Psoas muscle (tissue), 7 donors: ENCODE measurements at regions not wholly inside any gene's neighbourhood (a gene's known extent, or its start where the extent isn't known, plus 50 kb on each side); places are given as distances from the start of the nearest gene placed in this dataset.
"Not testable (repeated sequence)": the region's sequence is repeated elsewhere in the genome, so short reads cannot be mapped to it uniquely, and the experiment has no call there.

Experiments
- ATAC-seq, 4 donors: fragments of 200-7000 bp; cut with Tn5 transposase; one replicate each; pipeline ENCODE4 v1.9.1; 2020; ENCODE audit warnings: moderate library complexity in 3 of 4, mild to moderate bottlenecking in 2 of 4
- DNase-seq, 2 donors: peaks; one replicate each; pipeline ENCODE4 v3.0.0-alpha.2; 2020
- H3K27ac ChIP-seq: fragments of 200-600 bp; one replicate; pipeline ENCODE4 v1.8.0; 2022
- H3K27me3 ChIP-seq, 3 donors: fragments of 200-600 bp in 1 of 3; one replicate each; pipeline versions ENCODE4 v1.6.1 to v1.8.0; 2013 to 2022; ENCODE audit warnings: low read length in 2 of 3, mild to moderate bottlenecking in 2 of 3, moderate library complexity in 1 of 3; ENCODE audit not compliant: insufficient read depth in 3 of 3
- H3K36me3 ChIP-seq, 2 donors: fragments of 200-600 bp in 1 of 2; one replicate each; pipeline versions ENCODE4 v1.6.1 to v1.8.0; 2013 to 2022; ENCODE audit warnings: low read depth in 1 of 2, mild to moderate bottlenecking in 1 of 2, moderate library complexity in 1 of 2; ENCODE audit not compliant: insufficient read depth in 1 of 2
- H3K4me1 ChIP-seq: fragments of 200-600 bp; one replicate; pipeline ENCODE4 v1.8.0; 2022
- H3K4me3 ChIP-seq: fragments of 200-600 bp; one replicate; pipeline ENCODE4 v1.8.0; 2022; ENCODE audit warnings: mild to moderate bottlenecking
- H3K9me3 ChIP-seq: fragments of 200-600 bp; one replicate; pipeline ENCODE4 v1.8.0; 2022
- WGBS, 3 donors: extraction: QIAGEN DNeasy Blood & Tissue Kit; methylation state at CpG; one replicate each; pipeline versions ENCODE4 v1.1.6 to v1.1.7; 2013; 5-methylcytosine and 5-hydroxymethylcytosine counted together
- intact Hi-C, 2 donors: fragments of 100-400 bp; cut with DNase I; formaldehyde crosslinking; loops; one replicate each; pipeline versions ENCODE4 v1.11.0 to v1.14.2; 2022
- TF ChIP-seq, protein P1 (sequence below): fragments of 200-600 bp; IDR thresholded peaks from one replicate; pipeline ENCODE4 v1.8.0; 2022; ENCODE audit warnings: antibody characterized with exemption
- donor health status: healthy with polysubstance abuse.
- donor health status: DM: no; HTN: no; CAD: no; lungs with moderate emphysema.
- donor health status: Bipolar disorder and iron deficiency.
- donor health status: healthy.
- donor health status: DM: yes; HTN: yes; CAD: no.
- donor health status: DM: no; HTN: no; CAD: no.
- donor health status: DM: yes; HTN: yes; CAD: no.

DNA sequence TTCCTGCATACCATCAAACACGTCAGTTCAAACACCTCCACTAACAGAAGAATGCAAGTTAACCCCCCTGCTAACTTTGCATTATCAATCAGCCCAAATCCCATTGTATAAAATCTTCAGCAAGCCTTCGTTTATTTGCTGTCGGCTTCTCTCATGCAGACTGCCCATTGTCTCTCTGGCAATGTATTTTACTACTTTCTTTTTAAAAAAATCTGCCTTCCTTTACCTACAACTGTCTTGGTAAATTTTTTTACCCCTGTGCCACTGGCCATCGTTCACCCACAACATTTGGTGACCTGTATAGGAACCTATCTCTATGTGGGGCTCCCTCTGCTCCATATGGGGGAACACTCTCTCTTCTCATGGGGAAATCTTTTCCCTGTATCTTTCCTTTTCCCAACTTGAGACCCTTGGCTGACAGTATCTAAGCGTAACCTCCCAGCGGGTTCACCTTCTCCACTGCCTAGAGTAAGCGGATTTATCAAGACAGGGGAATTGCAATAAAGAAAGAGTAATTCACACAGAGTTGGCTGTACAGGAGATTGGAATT, 244.6 kb downstream of the CPXCR1 start:
- Histone ChIP-seq H3K27ac (no peak overlapping the region), H3K36me3 (no peaks in the 10 kb centered on the region), H3K9me3 (no peaks in the 10 kb centered on the region), H3K4me3 (no peak overlapping the region), H3K27me3 (peaks cover 0 to 20% (median 0%) of the 10 kb centered on the region in 3 donors), H3K4me1 (no peaks in the 10 kb centered on the region)
- WGBS, 3 donors: 37 to 54% (median 43%) methylated on average over 7 of the region's 7 CpGs
- no peak for DNase-seq
- ATAC-seq: no peak
- intact Hi-C loops: no loop called here
- TF ChIP-seq, protein P1, sequence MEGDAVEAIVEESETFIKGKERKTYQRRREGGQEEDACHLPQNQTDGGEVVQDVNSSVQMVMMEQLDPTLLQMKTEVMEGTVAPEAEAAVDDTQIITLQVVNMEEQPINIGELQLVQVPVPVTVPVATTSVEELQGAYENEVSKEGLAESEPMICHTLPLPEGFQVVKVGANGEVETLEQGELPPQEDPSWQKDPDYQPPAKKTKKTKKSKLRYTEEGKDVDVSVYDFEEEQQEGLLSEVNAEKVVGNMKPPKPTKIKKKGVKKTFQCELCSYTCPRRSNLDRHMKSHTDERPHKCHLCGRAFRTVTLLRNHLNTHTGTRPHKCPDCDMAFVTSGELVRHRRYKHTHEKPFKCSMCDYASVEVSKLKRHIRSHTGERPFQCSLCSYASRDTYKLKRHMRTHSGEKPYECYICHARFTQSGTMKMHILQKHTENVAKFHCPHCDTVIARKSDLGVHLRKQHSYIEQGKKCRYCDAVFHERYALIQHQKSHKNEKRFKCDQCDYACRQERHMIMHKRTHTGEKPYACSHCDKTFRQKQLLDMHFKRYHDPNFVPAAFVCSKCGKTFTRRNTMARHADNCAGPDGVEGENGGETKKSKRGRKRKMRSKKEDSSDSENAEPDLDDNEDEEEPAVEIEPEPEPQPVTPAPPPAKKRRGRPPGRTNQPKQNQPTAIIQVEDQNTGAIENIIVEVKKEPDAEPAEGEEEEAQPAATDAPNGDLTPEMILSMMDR: no peak

DNA sequence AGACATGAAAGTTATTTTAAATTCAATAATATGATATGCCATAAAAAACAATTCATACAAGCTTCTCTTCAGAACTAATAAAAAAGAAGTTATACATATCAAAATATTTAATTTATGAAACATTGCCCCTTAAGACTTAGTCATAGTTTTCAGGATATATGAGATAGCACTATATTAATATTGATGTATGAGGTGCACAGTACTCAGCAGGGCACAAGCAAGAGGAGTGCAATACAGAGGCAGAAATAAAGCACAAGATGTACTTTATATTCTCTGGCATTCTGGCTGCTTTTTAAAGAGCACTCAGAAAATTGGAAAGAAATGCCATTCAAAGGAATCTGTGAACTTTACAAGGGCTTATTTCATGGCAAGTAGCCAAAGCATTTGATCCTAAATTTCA, 274.9 kb downstream of the CPXCR1 start:
- H3K36me3 ChIP-seq: no peaks in the 10 kb centered on the region
- intact Hi-C loops: no loop called here
- no peak for DNase-seq
- no peaks in the 10 kb centered on the region for H3K4me1 ChIP-seq
- H3K4me3 ChIP-seq: no peak overlapping the region
- no peaks in the 10 kb centered on the region for H3K27me3 ChIP-seq
- H3K27ac ChIP-seq: no peak overlapping the region
- peaks cover 9% of the 10 kb centered on the region for H3K9me3 ChIP-seq
- TF ChIP-seq, protein P1: no peak
- ATAC-seq: no peak

DNA sequence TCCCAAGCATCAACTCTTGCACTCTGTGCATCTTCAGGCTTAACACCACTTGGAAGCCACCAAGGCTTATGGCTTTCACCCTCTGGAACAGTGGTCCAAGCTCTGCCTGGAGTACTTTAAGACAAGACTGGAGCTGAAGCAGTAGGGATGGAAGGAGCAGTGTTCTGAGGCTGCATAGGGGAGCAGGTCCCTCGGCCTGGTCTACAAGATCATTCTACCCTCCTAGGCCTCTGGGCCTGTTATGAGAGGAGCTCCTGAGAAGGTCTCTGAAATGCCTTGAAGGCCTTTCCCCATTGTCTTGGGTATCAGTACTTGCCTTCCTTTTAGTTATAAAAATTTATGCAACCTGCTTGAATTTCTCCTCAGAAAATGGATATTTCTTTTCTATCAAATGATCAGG, 286.7 kb downstream of the CPXCR1 start:
- DNase-seq (no peak), ATAC-seq (no peak)
- WGBS, 3 donors: 63 to 84% (median 70%) methylated on average over 1 of the region's 1 CpG
- Histone ChIP-seq H3K27ac (no peak overlapping the region), H3K9me3 (no peaks in the 10 kb centered on the region), H3K36me3 (no peaks in the 10 kb centered on the region), H3K27me3 (no peaks in the 10 kb centered on the region), H3K4me3 (no peak overlapping the region), H3K4me1 (no peaks in the 10 kb centered on the region)
- TF ChIP-seq, protein P1: no peak
- intact Hi-C loops: no loop called here

DNA sequence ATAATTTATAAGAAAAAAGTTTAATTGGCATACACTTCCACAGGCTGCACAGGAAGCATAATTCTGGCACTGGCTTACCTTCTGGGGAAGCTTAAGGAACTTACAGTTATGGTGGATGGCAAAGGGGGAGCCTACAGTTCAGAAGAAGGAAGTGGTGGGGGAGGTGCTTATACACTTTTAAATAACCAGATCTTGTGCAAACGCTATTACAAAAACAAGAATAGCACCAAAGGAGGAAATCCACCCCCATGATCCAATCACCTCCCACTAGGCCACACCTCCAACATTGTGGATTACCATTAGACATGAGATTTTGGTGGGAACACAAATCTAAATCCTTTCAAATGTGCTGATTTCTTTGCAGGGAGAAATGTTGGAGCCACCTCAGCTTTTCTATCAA, 287.7 kb downstream of the CPXCR1 start:
- 55 to 61% (median 60%) methylated on average over 1 of the region's 1 CpG for WGBS, 3 donors
- Histone ChIP-seq H3K4me3 (no peak overlapping the region), H3K36me3 (no peaks in the 10 kb centered on the region), H3K9me3 (no peaks in the 10 kb centered on the region), H3K4me1 (no peaks in the 10 kb centered on the region), H3K27ac (no peak overlapping the region), H3K27me3 (no peaks in the 10 kb centered on the region)
- no peak for DNase-seq
- TF ChIP-seq, protein P1: no peak
- no peak for ATAC-seq
- intact Hi-C loops: no loop called here

DNA sequence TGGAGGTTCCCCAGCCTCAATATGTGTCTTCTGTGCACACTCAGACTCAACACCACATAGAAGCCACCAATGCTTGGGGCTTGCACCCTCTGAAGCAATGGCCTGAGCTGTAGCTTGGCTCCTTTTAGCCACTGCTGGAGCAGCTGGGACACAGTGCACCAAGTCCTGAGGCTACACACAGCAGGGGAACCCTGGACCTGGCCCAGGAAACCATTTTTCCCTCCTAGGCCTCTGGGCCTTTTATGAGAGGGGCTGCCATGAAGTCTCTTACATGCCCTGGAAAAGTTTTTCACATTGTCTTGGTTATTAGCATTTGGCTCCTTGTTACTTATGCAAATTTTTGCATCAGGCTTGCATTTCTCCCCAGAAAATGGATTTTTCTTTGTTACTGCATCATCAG, 306.2 kb downstream of the CPXCR1 start:
- intact Hi-C loops: no loop called here
- Histone ChIP-seq H3K27me3 (peaks cover 0 to 3% (median 0%) of the 10 kb centered on the region in 3 donors), H3K4me3 (no peak overlapping the region), H3K27ac (no peak overlapping the region), H3K4me1 (no peaks in the 10 kb centered on the region), H3K36me3 (no peaks in the 10 kb centered on the region), H3K9me3 (no peaks in the 10 kb centered on the region)
- TF ChIP-seq, protein P1: no peak
- ATAC-seq (no peak), DNase-seq (no peak)

DNA sequence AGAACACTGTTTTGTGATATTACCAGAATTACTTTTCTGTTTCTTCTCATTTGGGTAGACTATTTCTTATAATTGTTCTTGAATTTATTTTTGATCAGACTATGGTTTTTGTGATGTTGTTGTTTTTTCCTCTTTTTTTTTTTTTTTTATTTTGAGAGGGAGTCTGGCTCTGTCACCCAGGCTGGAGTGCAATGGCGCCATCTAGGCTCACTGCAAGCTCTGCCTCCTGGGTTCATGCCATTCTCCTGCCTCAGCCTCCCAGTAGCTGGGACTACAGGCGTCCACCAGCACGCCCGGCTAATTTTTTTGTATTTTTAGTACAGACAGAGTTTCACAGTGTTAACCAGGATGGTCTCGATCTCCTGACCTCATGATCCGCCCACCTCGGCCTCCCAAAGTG, 352.6 kb downstream of the CPXCR1 start:
- ATAC-seq, H3K9me3 ChIP-seq, H3K4me1 ChIP-seq, DNase-seq, H3K27ac ChIP-seq, H3K27me3 ChIP-seq, H3K36me3 ChIP-seq, intact Hi-C loops, H3K4me3 ChIP-seq: not testable (repeated sequence)
- 89 to 94% (median 89%) methylated on average over 7 of the region's 7 CpGs for WGBS, 3 donors
